ENCODE measurements at regions not wholly inside any gene's neighbourhood (a gene's known extent, or its start where the extent isn't known, plus 50 kb on each side); places are given as distances from the start of the nearest gene placed in this dataset.
"Not testable (repeated sequence)": the region's sequence is repeated elsewhere in the genome, so short reads cannot be mapped to it uniquely, and the experiment has no call there.

GRCh38 chr5:99368726-99369125 is 439.9 kb upstream of the CHD1 start:
- no peaks in the 10 kb centered on the region for H3K36me3 ChIP-seq (ENCODE audit: control insufficient read depth, insufficient read depth, low read length)
- H3K4me1 ChIP-seq (ENCODE audit: control insufficient read depth, insufficient read depth, low read length), result no peaks in the 10 kb centered on the region
- H3K27me3 ChIP-seq (ENCODE audit: control insufficient read depth, insufficient read depth, low read length), result no peaks in the 10 kb centered on the region
- H3K9ac ChIP-seq (ENCODE audit: low read length), result no peak overlapping the region
- no peak overlapping the region for H3K4me3 ChIP-seq (ENCODE audit: low read length)
- H3K9me3 ChIP-seq (ENCODE audit: control insufficient read depth, low read length), result no peaks in the 10 kb centered on the region

- Histone ChIP-seq H3K36me3 (ENCODE audit: control insufficient read depth, insufficient read depth, low read length) (no peaks in the 10 kb centered on the region), H3K4me3 (ENCODE audit: low read length) (no peak overlapping the region), H3K9ac (ENCODE audit: low read length) (no peak overlapping the region), H3K9me3 (ENCODE audit: control insufficient read depth, low read length) (no peaks in the 10 kb centered on the region), H3K27me3 (ENCODE audit: control insufficient read depth, insufficient read depth, low read length) (no peaks in the 10 kb centered on the region), H3K4me1 (ENCODE audit: control insufficient read depth, insufficient read depth, low read length) (no peaks in the 10 kb centered on the region)
Measured at GRCh38 chr5:99355881-99356280, 427.1 kb upstream of the CHD1 start.

- no peaks in the 10 kb centered on the region for H3K9me3 ChIP-seq (ENCODE audit: control insufficient read depth, low read length)
- no peaks in the 10 kb centered on the region for H3K36me3 ChIP-seq (ENCODE audit: control insufficient read depth, insufficient read depth, low read length)
- no peaks in the 10 kb centered on the region for H3K4me1 ChIP-seq (ENCODE audit: control insufficient read depth, insufficient read depth, low read length)
- no peaks in the 10 kb centered on the region for H3K27me3 ChIP-seq (ENCODE audit: control insufficient read depth, insufficient read depth, low read length)
- H3K4me3 ChIP-seq (ENCODE audit: low read length), result no peak overlapping the region
- H3K9ac ChIP-seq (ENCODE audit: low read length), result no peak overlapping the region
Measured at GRCh38 chr5:99349787-99350186, 421.0 kb upstream of the CHD1 start.

GRCh38 chr5:99348597-99348996 is 419.8 kb upstream of the CHD1 start:
- Histone ChIP-seq H3K27me3 (ENCODE audit: control insufficient read depth, insufficient read depth, low read length) (no peaks in the 10 kb centered on the region), H3K9ac (ENCODE audit: low read length) (no peak overlapping the region), H3K36me3 (ENCODE audit: control insufficient read depth, insufficient read depth, low read length) (no peaks in the 10 kb centered on the region), H3K9me3 (ENCODE audit: control insufficient read depth, low read length) (no peaks in the 10 kb centered on the region), H3K4me1 (ENCODE audit: control insufficient read depth, insufficient read depth, low read length) (no peaks in the 10 kb centered on the region), H3K4me3 (ENCODE audit: low read length) (no peak overlapping the region)

GRCh38 chr5:99339758-99340157 is 411.0 kb upstream of the CHD1 start:
- not testable (repeated sequence) for H3K36me3 ChIP-seq (ENCODE audit: control insufficient read depth, insufficient read depth, low read length)

GRCh38 chr5:99334936-99335335 is 406.1 kb upstream of the CHD1 start:
- H3K4me1 ChIP-seq (ENCODE audit: control insufficient read depth, insufficient read depth, low read length), result no peaks in the 10 kb centered on the region
- H3K4me3 ChIP-seq (ENCODE audit: low read length), result no peak overlapping the region
- H3K27me3 ChIP-seq (ENCODE audit: control insufficient read depth, insufficient read depth, low read length), result no peaks in the 10 kb centered on the region
- H3K9me3 ChIP-seq (ENCODE audit: control insufficient read depth, low read length), result no peaks in the 10 kb centered on the region
- H3K36me3 ChIP-seq (ENCODE audit: control insufficient read depth, insufficient read depth, low read length), result no peaks in the 10 kb centered on the region
- H3K9ac ChIP-seq (ENCODE audit: low read length), result no peak overlapping the region

More at GRCh38 chr5:99339758-99340157, 411.0 kb upstream of the CHD1 start:
- not testable (repeated sequence) for H3K9me3 ChIP-seq (ENCODE audit: control insufficient read depth, low read length); H3K27me3 ChIP-seq (ENCODE audit: control insufficient read depth, insufficient read depth, low read length); H3K4me3 ChIP-seq (ENCODE audit: low read length); H3K9ac ChIP-seq (ENCODE audit: low read length); H3K4me1 ChIP-seq (ENCODE audit: control insufficient read depth, insufficient read depth, low read length)

- H3K4me3 ChIP-seq (ENCODE audit: low read length), result no peak overlapping the region
- H3K36me3 ChIP-seq (ENCODE audit: control insufficient read depth, insufficient read depth, low read length), result no peaks in the 10 kb centered on the region
- H3K9ac ChIP-seq (ENCODE audit: low read length), result no peak overlapping the region
- no peaks in the 10 kb centered on the region for H3K9me3 ChIP-seq (ENCODE audit: control insufficient read depth, low read length)
- H3K4me1 ChIP-seq (ENCODE audit: control insufficient read depth, insufficient read depth, low read length), result no peaks in the 10 kb centered on the region
- no peaks in the 10 kb centered on the region for H3K27me3 ChIP-seq (ENCODE audit: control insufficient read depth, insufficient read depth, low read length)
Measured at GRCh38 chr5:99331061-99331460, 402.3 kb upstream of the CHD1 start.

- Histone ChIP-seq H3K27me3 (ENCODE audit: control insufficient read depth, insufficient read depth, low read length) (no peaks in the 10 kb centered on the region), H3K9me3 (ENCODE audit: control insufficient read depth, low read length) (no peaks in the 10 kb centered on the region), H3K36me3 (ENCODE audit: control insufficient read depth, insufficient read depth, low read length) (no peaks in the 10 kb centered on the region), H3K9ac (ENCODE audit: low read length) (no peak overlapping the region), H3K4me3 (ENCODE audit: low read length) (no peak overlapping the region), H3K4me1 (ENCODE audit: control insufficient read depth, insufficient read depth, low read length) (no peaks in the 10 kb centered on the region)
Measured at GRCh38 chr5:99320436-99320835, 391.6 kb upstream of the CHD1 start.

- Histone ChIP-seq H3K9ac (ENCODE audit: low read length) (no peak overlapping the region), H3K4me3 (ENCODE audit: low read length) (no peak overlapping the region), H3K36me3 (ENCODE audit: control insufficient read depth, insufficient read depth, low read length) (no peaks in the 10 kb centered on the region), H3K27me3 (ENCODE audit: control insufficient read depth, insufficient read depth, low read length) (no peaks in the 10 kb centered on the region), H3K9me3 (ENCODE audit: control insufficient read depth, low read length) (no peaks in the 10 kb centered on the region), H3K4me1 (ENCODE audit: control insufficient read depth, insufficient read depth, low read length) (no peaks in the 10 kb centered on the region)
Measured at GRCh38 chr5:99317136-99317535, 388.3 kb upstream of the CHD1 start.

GRCh38 chr5:99316484-99316883 is 387.7 kb upstream of the CHD1 start:
- Histone ChIP-seq H3K36me3 (ENCODE audit: control insufficient read depth, insufficient read depth, low read length) (no peaks in the 10 kb centered on the region), H3K9me3 (ENCODE audit: control insufficient read depth, low read length) (no peaks in the 10 kb centered on the region), H3K4me3 (ENCODE audit: low read length) (no peak overlapping the region), H3K4me1 (ENCODE audit: control insufficient read depth, insufficient read depth, low read length) (no peaks in the 10 kb centered on the region), H3K9ac (ENCODE audit: low read length) (no peak overlapping the region), H3K27me3 (ENCODE audit: control insufficient read depth, insufficient read depth, low read length) (no peaks in the 10 kb centered on the region)

GRCh38 chr5:99315413-99316183 is 386.8 kb upstream of the CHD1 start:
- no peak overlapping the region for H3K4me3 ChIP-seq (ENCODE audit: low read length)
- no peaks in the 10 kb centered on the region for H3K4me1 ChIP-seq (ENCODE audit: control insufficient read depth, insufficient read depth, low read length)
- H3K36me3 ChIP-seq (ENCODE audit: control insufficient read depth, insufficient read depth, low read length), result no peaks in the 10 kb centered on the region
- H3K27me3 ChIP-seq (ENCODE audit: control insufficient read depth, insufficient read depth, low read length), result no peaks in the 10 kb centered on the region
- no peak overlapping the region for H3K9ac ChIP-seq (ENCODE audit: low read length)
- no peaks in the 10 kb centered on the region for H3K9me3 ChIP-seq (ENCODE audit: control insufficient read depth, low read length)

GRCh38 chr5:99314721-99315120 is 385.9 kb upstream of the CHD1 start:
- Histone ChIP-seq H3K9ac (ENCODE audit: low read length) (no peak overlapping the region), H3K27me3 (ENCODE audit: control insufficient read depth, insufficient read depth, low read length) (no peaks in the 10 kb centered on the region), H3K36me3 (ENCODE audit: control insufficient read depth, insufficient read depth, low read length) (no peaks in the 10 kb centered on the region), H3K9me3 (ENCODE audit: control insufficient read depth, low read length) (no peaks in the 10 kb centered on the region), H3K4me1 (ENCODE audit: control insufficient read depth, insufficient read depth, low read length) (no peaks in the 10 kb centered on the region), H3K4me3 (ENCODE audit: low read length) (no peak overlapping the region)

- Histone ChIP-seq H3K36me3 (ENCODE audit: control insufficient read depth, insufficient read depth, low read length) (no peaks in the 10 kb centered on the region), H3K9me3 (ENCODE audit: control insufficient read depth, low read length) (no peaks in the 10 kb centered on the region), H3K27me3 (ENCODE audit: control insufficient read depth, insufficient read depth, low read length) (no peaks in the 10 kb centered on the region), H3K4me3 (ENCODE audit: low read length) (no peak overlapping the region), H3K9ac (ENCODE audit: low read length) (no peak overlapping the region), H3K4me1 (ENCODE audit: control insufficient read depth, insufficient read depth, low read length) (no peaks in the 10 kb centered on the region)
Measured at GRCh38 chr5:99308131-99308530, 379.3 kb upstream of the CHD1 start.

Data from mucosa of stomach (tissue), 1 donor.